NT2/D1 (cell line): ENCODE measurements at regions not wholly inside any gene's neighbourhood (a gene's known extent, or its start where the extent isn't known, plus 50 kb on each side); places are given as distances from the start of the nearest gene placed in this dataset.

Experiments
- SUZ12 ChIP-seq: IDR thresholded peaks from 2 replicates; pipeline ENCODE4 v1.6.1; 2011; ENCODE audit not compliant: insufficient read length, insufficient read depth; ENCODE audit errors: extremely low read depth
- ZNF274 ChIP-seq: IDR thresholded peaks from 2 replicates; pipeline ENCODE4 v1.6.1; 2011; ENCODE audit warnings: mild to moderate bottlenecking, low read depth, low read length

GRCh38 chr12:65662590-65662989 lies 161.7 kb upstream of the HMGA2 start:
- TF ChIP-seq ZNF274 = no peak
- TF ChIP-seq SUZ12 = no peak
